OCI-LY3 (cell line): ENCODE measurements at regions not wholly inside any gene's neighbourhood (a gene's known extent, or its start where the extent isn't known, plus 50 kb on each side); places are given as distances from the start of the nearest gene placed in this dataset.

Experiments
- H2AFZ ChIP-seq: fragments of 200-600, 300-600 bp; shearing (Covaris generic); 2 replicates; pipeline ENCODE4 v1.6.0; 2014; ENCODE audit warnings: antibody characterized with exemption, low read depth, low read length
- H3K27ac ChIP-seq: fragments of 200-600, 300-600 bp; sonication (generic); 2 replicates; pipeline ENCODE4 v1.5.1; 2014; ENCODE audit warnings: mild to moderate bottlenecking, low read length, moderate library complexity, mixed read lengths
- H3K27me3 ChIP-seq: fragments of 200-600, 300-600 bp; sonication (generic); 2 replicates; pipeline ENCODE4 v1.6.1; 2014; ENCODE audit warnings: low read depth, low read length, mixed read lengths
- H3K36me3 ChIP-seq: fragments of 200-600, 300-600 bp; sonication (generic); replicated peaks from 2 replicates; pipeline ENCODE3; 2014; ENCODE audit warnings: low read depth, low read length, mixed read lengths
- H3K4me1 ChIP-seq: fragments of 300-600, 200-600 bp; sonication (generic); 2 replicates; pipeline ENCODE4 v1.6.1; 2014; ENCODE audit warnings: low read length, mixed read lengths
- H3K4me2 ChIP-seq: fragments of 200-600, 300-600 bp; sonication (generic); 2 replicates; pipeline ENCODE4 v1.6.1; 2014; ENCODE audit warnings: low read length, mixed read lengths
- H3K4me3 ChIP-seq: fragments of 300-600, 200-600 bp; sonication (generic); 2 replicates; pipeline ENCODE4 v1.5.1; 2014; ENCODE audit warnings: antibody characterized with exemption, mild to moderate bottlenecking, low read length, moderate library complexity
- H3K79me2 ChIP-seq: fragments of 300-600, 200-600 bp; shearing (Covaris generic); 2 replicates; pipeline ENCODE4 v1.6.1; 2014; ENCODE audit warnings: mild to moderate bottlenecking, low read length, mixed read lengths
- H3K9ac ChIP-seq: fragments of 300-600, 200-600 bp; shearing (Covaris generic); 2 replicates; pipeline ENCODE4 v1.6.0; 2014; ENCODE audit warnings: mild to moderate bottlenecking, low read length, moderate library complexity
- H3K9me3 ChIP-seq: fragments of 200-600, 300-600 bp; shearing (Covaris generic); 2 replicates; pipeline ENCODE4 v1.6.1; 2014; ENCODE audit warnings: low read length, mixed read lengths; ENCODE audit not compliant: insufficient read depth
- H4K20me1 ChIP-seq: fragments of 200-600, 300-600 bp; sonication (generic); 2 replicates; pipeline ENCODE4 v1.6.1; 2016; ENCODE audit warnings: low read length, mixed read lengths; ENCODE audit not compliant: insufficient read depth
- EZH2phosphoT487 ChIP-seq: fragments of 200-600 bp; shearing (Covaris generic); IDR thresholded peaks from 2 replicates; pipeline ENCODE4 v1.6.1; 2018; ENCODE audit warnings: antibody characterized with exemption, mixed run types, low read depth
- TF ChIP-seq, protein P1 (sequence below): fragments of 200-600, 300-600 bp; sonication (generic); IDR thresholded peaks from 2 replicates; pipeline ENCODE4 v1.5.1; 2014; ENCODE audit warnings: antibody characterized with exemption, low read length, low read depth

- Histone ChIP-seq H3K9ac (no peak overlapping the region), H2AFZ (no peak overlapping the region), H3K27me3 (no peaks in the 10 kb centered on the region), H3K9me3 (no peaks in the 10 kb centered on the region), H3K4me3 (no peak overlapping the region), H4K20me1 (no peaks in the 10 kb centered on the region), H3K4me1 (no peaks in the 10 kb centered on the region), H3K36me3 (no peaks in the 10 kb centered on the region), H3K79me2 (no peaks in the 10 kb centered on the region), H3K4me2 (no peak overlapping the region), H3K27ac (no peak overlapping the region)
- TF ChIP-seq, protein P1, sequence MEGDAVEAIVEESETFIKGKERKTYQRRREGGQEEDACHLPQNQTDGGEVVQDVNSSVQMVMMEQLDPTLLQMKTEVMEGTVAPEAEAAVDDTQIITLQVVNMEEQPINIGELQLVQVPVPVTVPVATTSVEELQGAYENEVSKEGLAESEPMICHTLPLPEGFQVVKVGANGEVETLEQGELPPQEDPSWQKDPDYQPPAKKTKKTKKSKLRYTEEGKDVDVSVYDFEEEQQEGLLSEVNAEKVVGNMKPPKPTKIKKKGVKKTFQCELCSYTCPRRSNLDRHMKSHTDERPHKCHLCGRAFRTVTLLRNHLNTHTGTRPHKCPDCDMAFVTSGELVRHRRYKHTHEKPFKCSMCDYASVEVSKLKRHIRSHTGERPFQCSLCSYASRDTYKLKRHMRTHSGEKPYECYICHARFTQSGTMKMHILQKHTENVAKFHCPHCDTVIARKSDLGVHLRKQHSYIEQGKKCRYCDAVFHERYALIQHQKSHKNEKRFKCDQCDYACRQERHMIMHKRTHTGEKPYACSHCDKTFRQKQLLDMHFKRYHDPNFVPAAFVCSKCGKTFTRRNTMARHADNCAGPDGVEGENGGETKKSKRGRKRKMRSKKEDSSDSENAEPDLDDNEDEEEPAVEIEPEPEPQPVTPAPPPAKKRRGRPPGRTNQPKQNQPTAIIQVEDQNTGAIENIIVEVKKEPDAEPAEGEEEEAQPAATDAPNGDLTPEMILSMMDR, result no peak
- TF ChIP-seq EZH2phosphoT487, result no peak
Observed at GRCh38 chr11:105469931-105470330, 139.9 kb upstream of the GRIA4 start.

GRCh38 chr11:105468154-105468553, 141.7 kb upstream of the GRIA4 start:
- no peaks in the 10 kb centered on the region for H3K36me3 ChIP-seq
- no peak overlapping the region for H3K4me3 ChIP-seq
- H3K4me1 ChIP-seq, result no peaks in the 10 kb centered on the region
- H3K27me3 ChIP-seq, result no peaks in the 10 kb centered on the region
- TF ChIP-seq EZH2phosphoT487, result no peak
- TF ChIP-seq, protein P1, result no peak
- no peaks in the 10 kb centered on the region for H3K79me2 ChIP-seq
- H4K20me1 ChIP-seq, result no peaks in the 10 kb centered on the region
- no peak overlapping the region for H3K27ac ChIP-seq
- no peaks in the 10 kb centered on the region for H3K9me3 ChIP-seq
- H2AFZ ChIP-seq, result no peak overlapping the region
- H3K9ac ChIP-seq, result no peak overlapping the region
- no peak overlapping the region for H3K4me2 ChIP-seq

DNA sequence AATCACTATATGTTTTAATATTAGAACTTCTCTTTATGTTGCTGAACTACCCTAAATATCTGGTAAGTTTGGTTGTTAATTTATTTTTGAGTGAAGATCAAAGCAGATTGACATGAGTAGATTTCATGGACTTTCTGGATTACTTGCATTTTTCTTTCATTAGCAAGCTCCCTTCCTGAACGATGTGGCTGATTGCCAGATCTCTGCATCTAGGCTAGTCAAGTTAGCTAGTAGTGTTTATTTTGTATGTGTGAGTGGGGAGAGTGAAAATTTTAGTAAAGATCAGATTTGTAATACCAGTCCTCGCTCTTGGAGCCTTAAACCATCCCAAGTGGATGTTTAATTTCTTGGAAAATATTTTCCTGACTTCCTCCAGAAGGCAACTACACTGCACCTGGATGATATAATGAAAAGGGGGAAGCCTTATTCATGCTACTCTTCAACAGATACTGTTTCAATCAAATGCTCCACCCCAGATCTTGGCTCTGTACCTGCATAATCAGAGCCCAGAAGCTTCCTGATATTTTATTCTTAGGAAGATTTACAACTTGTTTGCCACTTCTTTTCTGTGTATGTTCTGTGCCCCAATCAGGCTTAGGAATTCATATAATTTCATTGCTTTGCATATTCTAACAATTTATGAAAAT, 143.2 kb upstream of the GRIA4 start:
- no peak overlapping the region for H2AFZ ChIP-seq
- no peaks in the 10 kb centered on the region for H3K36me3 ChIP-seq
- H4K20me1 ChIP-seq, result no peaks in the 10 kb centered on the region
- no peaks in the 10 kb centered on the region for H3K79me2 ChIP-seq
- no peak for TF ChIP-seq EZH2phosphoT487
- TF ChIP-seq, protein P1, result no peak
- H3K9me3 ChIP-seq, result no peaks in the 10 kb centered on the region
- H3K27ac ChIP-seq, result no peak overlapping the region
- H3K4me2 ChIP-seq, result no peak overlapping the region
- no peaks in the 10 kb centered on the region for H3K27me3 ChIP-seq
- H3K4me1 ChIP-seq, result no peaks in the 10 kb centered on the region
- H3K4me3 ChIP-seq, result no peak overlapping the region
- no peak overlapping the region for H3K9ac ChIP-seq

DNA sequence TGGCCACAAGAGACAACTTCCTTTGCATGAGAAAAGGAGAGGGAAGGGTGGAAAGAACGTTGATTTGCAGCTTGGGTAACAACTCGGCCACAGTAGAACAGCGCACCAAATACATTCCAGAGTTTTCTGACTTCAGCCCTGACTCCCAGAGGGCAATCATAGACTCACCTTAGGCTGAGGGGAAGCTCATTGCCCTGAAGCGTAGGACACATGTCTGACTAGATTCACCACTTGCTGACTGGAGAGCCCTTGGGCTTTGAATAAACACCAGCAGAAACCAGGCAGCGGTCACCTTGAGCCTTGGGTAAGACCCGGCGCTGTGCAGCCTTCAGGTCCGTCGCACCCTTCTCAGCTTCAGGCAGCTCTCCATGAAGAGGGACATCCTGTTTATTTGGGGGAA, 151.8 kb upstream of the GRIA4 start:
- Histone ChIP-seq H3K9me3 (no peaks in the 10 kb centered on the region), H3K4me3 (no peak overlapping the region), H3K79me2 (no peaks in the 10 kb centered on the region), H4K20me1 (no peaks in the 10 kb centered on the region), H3K27ac (no peak overlapping the region), H2AFZ (no peak overlapping the region), H3K4me2 (no peak overlapping the region), H3K36me3 (no peaks in the 10 kb centered on the region), H3K9ac (no peak overlapping the region), H3K4me1 (no peaks in the 10 kb centered on the region), H3K27me3 (no peaks in the 10 kb centered on the region)
- TF ChIP-seq, protein P1, result no peak
